ENCODE measurements at regions not wholly inside any gene's neighbourhood (a gene's known extent, or its start where the extent isn't known, plus 50 kb on each side); places are given as distances from the start of the nearest gene placed in this dataset.

DNA sequence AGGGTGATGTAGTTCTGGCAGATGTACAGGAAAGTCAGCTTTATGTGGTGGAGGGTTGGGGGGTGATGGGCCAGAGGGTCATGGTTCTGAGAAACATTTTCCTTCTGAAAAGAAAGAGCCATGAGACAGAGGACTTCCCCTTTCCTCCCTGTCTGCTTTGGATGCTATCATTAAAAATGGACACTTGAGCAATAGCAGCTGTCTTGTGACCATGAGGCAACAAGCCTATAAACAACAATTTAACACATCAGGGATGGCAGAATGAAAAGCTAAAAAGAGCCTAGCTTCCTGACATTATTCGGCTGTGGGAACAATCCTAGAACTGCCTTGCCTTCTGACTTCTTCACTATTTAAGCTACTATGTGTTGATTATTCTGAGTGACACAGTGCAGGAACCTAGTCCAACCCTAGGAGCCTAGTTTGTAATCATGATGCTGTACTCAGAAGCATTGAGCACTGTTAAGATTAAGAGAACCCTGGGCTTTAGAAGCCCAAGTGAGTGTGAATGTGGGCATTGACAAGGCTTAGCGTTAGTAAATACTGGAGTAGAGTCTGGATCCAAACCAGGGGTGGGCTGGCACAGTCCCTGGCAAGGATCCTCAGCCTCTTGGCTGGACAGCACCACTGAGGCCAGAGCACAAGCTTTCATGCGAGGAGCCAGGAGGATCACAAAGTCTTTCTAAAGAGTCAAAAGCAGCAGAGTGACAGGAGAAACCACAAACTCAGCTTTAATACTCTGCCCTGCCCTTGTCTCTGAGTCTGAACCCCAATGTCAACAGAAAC, 178.5 kb upstream of the EGFLAM start:
- H3K27ac Mint-ChIP-seq, result no peak overlapping the region
- no peak for DNase-seq (ENCODE audit: low spot score in 2 of 2, unreplicated experiment in 2 of 2)
- H3K4me1 Mint-ChIP-seq, result no peaks in the 10 kb centered on the region
- peaks cover 23% of the 10 kb centered on the region for H3K27me3 Mint-ChIP-seq (ENCODE audit: low read depth)
- H3K9me3 Mint-ChIP-seq, result peaks cover 3% of the 10 kb centered on the region
- H3K36me3 Mint-ChIP-seq, result no peaks in the 10 kb centered on the region
- H3K4me3 Mint-ChIP-seq, result no peak overlapping the region
- TF ChIP-seq CTCF (IDR thresholded peaks at IDR 0.05; ENCODE audit: unreplicated experiment), result no peak

DNA sequence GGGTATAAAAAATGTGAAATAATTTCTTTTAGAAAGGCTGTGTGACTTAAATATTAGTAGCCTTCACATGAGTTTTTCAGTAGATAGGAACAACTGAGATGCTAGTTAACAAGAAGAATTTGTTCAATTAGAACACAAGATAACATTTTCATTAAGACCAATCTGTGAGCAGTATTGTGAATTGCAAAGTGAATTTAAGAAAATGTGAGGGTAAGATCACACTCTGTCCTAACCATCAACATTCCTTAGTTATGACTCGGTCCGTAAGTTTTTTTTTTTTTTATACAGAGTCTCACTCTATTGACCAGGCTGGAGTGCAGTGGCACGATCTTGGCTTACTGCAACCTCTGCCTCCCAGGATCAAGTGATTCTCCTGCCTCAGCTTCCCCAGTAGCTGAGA, 180.2 kb upstream of the EGFLAM start:
- no peaks in the 10 kb centered on the region for H3K4me1 Mint-ChIP-seq
- H3K4me3 Mint-ChIP-seq, result no peak overlapping the region
- H3K9me3 Mint-ChIP-seq, result peaks cover 3% of the 10 kb centered on the region
- no peaks in the 10 kb centered on the region for H3K36me3 Mint-ChIP-seq
- peaks cover 15% of the 10 kb centered on the region for H3K27me3 Mint-ChIP-seq (ENCODE audit: low read depth)
- H3K27ac Mint-ChIP-seq, result no peak overlapping the region
- no peak for DNase-seq (ENCODE audit: low spot score in 2 of 2, unreplicated experiment in 2 of 2)
- no peak for TF ChIP-seq CTCF (IDR thresholded peaks at IDR 0.05; ENCODE audit: unreplicated experiment)

DNA sequence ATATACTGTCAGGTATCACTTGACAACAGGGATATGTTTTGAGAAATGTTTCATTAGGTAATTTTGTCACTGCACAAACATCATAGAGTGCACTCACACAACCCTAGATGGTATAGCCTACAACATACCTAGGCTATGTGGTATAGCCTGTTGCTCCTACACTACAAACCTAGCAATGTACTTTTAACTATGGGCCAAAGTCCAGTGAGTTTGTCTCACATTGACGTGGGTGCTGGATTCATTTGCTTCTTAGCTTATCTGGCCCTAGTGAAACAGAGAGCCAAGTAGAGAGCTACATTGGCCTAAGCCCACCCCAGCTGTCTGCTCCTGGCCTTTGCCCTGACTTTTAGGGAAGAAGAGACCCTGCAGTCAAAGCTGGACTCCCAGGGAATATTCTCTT, 180.7 kb upstream of the EGFLAM start:
- H3K36me3 Mint-ChIP-seq, result no peaks in the 10 kb centered on the region
- no peaks in the 10 kb centered on the region for H3K4me1 Mint-ChIP-seq
- H3K27me3 Mint-ChIP-seq (ENCODE audit: low read depth), result peaks cover 13% of the 10 kb centered on the region
- no peak overlapping the region for H3K27ac Mint-ChIP-seq
- TF ChIP-seq CTCF (IDR thresholded peaks at IDR 0.05; ENCODE audit: unreplicated experiment), result no peak
- H3K9me3 Mint-ChIP-seq, result peaks cover 3% of the 10 kb centered on the region
- H3K4me3 Mint-ChIP-seq, result no peak overlapping the region
- DNase-seq (ENCODE audit: low spot score in 2 of 2, unreplicated experiment in 2 of 2), result no peak

- no peak for TF ChIP-seq CTCF (IDR thresholded peaks at IDR 0.05; ENCODE audit: unreplicated experiment)
- DNase-seq (ENCODE audit: low spot score in 2 of 2, unreplicated experiment in 2 of 2), result no peak
- H3K9me3 Mint-ChIP-seq, result no peaks in the 10 kb centered on the region
- no peak overlapping the region for H3K27ac Mint-ChIP-seq
- no peaks in the 10 kb centered on the region for H3K4me1 Mint-ChIP-seq
- H3K36me3 Mint-ChIP-seq, result no peaks in the 10 kb centered on the region
- H3K27me3 Mint-ChIP-seq (ENCODE audit: low read depth), result peaks cover 1% of the 10 kb centered on the region
- no peak overlapping the region for H3K4me3 Mint-ChIP-seq
These were observed 186.3 kb upstream of the EGFLAM start for GRCh38 chr5:38071831-38072694.

DNA sequence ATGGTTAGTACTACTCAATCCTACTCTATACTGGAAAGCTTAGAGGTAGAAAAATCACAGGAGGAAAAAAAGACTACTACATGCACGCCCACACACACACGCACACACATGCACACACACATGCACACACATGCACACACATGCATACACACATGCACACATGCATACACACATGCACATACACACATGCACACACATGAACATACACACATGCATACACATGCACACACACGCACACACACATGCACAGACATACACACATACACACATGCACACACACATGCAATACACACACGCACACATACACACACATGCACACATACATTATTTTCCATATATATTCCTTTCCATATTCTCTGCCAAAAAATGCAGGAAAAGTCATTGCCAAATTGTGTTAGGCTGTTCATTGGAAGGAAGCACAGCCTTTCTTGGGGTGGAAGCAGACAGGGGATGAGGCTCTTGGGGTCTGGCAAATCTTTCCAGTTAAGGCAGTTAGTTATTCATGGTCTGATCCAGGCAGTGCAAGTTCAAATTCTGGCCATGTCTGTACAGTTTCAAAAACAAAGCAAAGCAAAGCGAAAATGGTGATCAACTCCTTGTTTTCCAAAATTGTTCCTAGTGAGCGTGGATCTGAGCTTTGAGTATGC, 187.9 kb upstream of the EGFLAM start:
- no peak for TF ChIP-seq CTCF (IDR thresholded peaks at IDR 0.05; ENCODE audit: unreplicated experiment)
- no peaks in the 10 kb centered on the region for H3K36me3 Mint-ChIP-seq
- H3K27me3 Mint-ChIP-seq (ENCODE audit: low read depth), result peaks cover 1% of the 10 kb centered on the region
- no peak overlapping the region for H3K27ac Mint-ChIP-seq
- DNase-seq (ENCODE audit: low spot score in 2 of 2, unreplicated experiment in 2 of 2), result no peak
- H3K4me3 Mint-ChIP-seq, result no peak overlapping the region
- H3K9me3 Mint-ChIP-seq, result peaks cover 6% of the 10 kb centered on the region
- H3K4me1 Mint-ChIP-seq, result no peaks in the 10 kb centered on the region

Measured in mesothelial cell of epicardium (in vitro differentiated cells).